Natural killer cell (primary cell): ENCODE measurements at regions not wholly inside any gene's neighbourhood (a gene's known extent, or its start where the extent isn't known, plus 50 kb on each side); places are given as distances from the start of the nearest gene placed in this dataset.

Experiments used
- ATAC-seq, 3 donors: fragments of 150-1000 bp in 2 of 3; fragments of 200-7000 bp in 1 of 3; cut with Tn5 transposase; 1 replicate in 1 of 3; 2 replicates in 2 of 3; pipeline ENCODE4 v1.10.0; 2021; ENCODE audit warnings: mild to moderate bottlenecking in 2 of 3, moderate library complexity in 2 of 3
- DNase-seq, 2 donors: peaks; one replicate each; pipeline versions ENCODE4 v3.0.0 to v3.0.0-alpha.2; 2013 to 2021; ENCODE audit warnings: mixed read lengths in 1 of 2
- H3K27ac ChIP-seq: one replicate; pipeline ENCODE4 v1.5.1; 2013; ENCODE audit warnings: mild to moderate bottlenecking, low read length
- H3K27me3 ChIP-seq: one replicate; pipeline ENCODE4 v1.6.1; 2013; ENCODE audit warnings: low read length; ENCODE audit not compliant: control insufficient read depth, insufficient read depth
- H3K36me3 ChIP-seq: one replicate; pipeline ENCODE4 v1.6.1; 2013; ENCODE audit warnings: low read length; ENCODE audit not compliant: control insufficient read depth, insufficient read depth
- H3K4me1 ChIP-seq: one replicate; pipeline ENCODE4 v1.6.1; 2013; ENCODE audit warnings: low read length; ENCODE audit not compliant: control insufficient read depth, insufficient read depth
- H3K4me3 ChIP-seq: one replicate; pipeline ENCODE4 v1.5.1; 2013; ENCODE audit warnings: low read length
- H3K9me3 ChIP-seq: one replicate; pipeline ENCODE4 v1.6.1; 2013; ENCODE audit warnings: low read length; ENCODE audit not compliant: control insufficient read depth, insufficient read depth
- H3K27ac Mint-ChIP-seq, 2 donors: one replicate each; pipeline ENCODE4 v1.8.0; 2022; ENCODE audit warnings: mild to moderate bottlenecking in 2 of 2, mixed read lengths in 2 of 2, moderate library complexity in 1 of 2
- H3K27me3 Mint-ChIP-seq, 2 donors: one replicate each; pipeline ENCODE4 v1.8.0; 2022; ENCODE audit warnings: low read depth in 2 of 2, mixed read lengths in 2 of 2
- H3K36me3 Mint-ChIP-seq: one replicate; pipeline ENCODE4 v1.8.0; 2022; ENCODE audit warnings: mixed read lengths
- H3K4me1 Mint-ChIP-seq, 2 donors: one replicate each; pipeline ENCODE4 v1.8.0; 2022; ENCODE audit warnings: mixed read lengths in 2 of 2
- H3K4me3 Mint-ChIP-seq: one replicate; pipeline ENCODE4 v1.8.0; 2022; ENCODE audit warnings: mild to moderate bottlenecking, moderate library complexity, mixed read lengths
- H3K9me3 Mint-ChIP-seq, 2 donors: one replicate each; pipeline ENCODE4 v1.8.0; 2022; ENCODE audit warnings: mixed read lengths in 2 of 2
- WGBS: methylation state at CpG from one replicate; pipeline ENCODE4 v1.1.7; 2013; ENCODE audit warnings: missing lambda C conversion rate; ENCODE audit not compliant: insufficient coverage; 5-methylcytosine and 5-hydroxymethylcytosine counted together
- intact Hi-C: fragments of 100-400 bp; cut with micrococcal nuclease; formaldehyde crosslinking; loops from one replicate; pipeline ENCODE4 v1.14.2; 2022
- TF ChIP-seq, protein P1 (sequence below): fragments of 200-600 bp; IDR thresholded peaks from one replicate; pipeline ENCODE4 v1.8.0; 2022; ENCODE audit warnings: antibody characterized with exemption

GRCh38 chr2:18781541-18782280 is 192.3 kb upstream of the NT5C1B start:
- Histone ChIP-seq H3K4me1 (no peaks in the 10 kb centered on the region), H3K4me3 (no peak overlapping the region), H3K27ac (no peak overlapping the region), H3K27me3 (no peaks in the 10 kb centered on the region), H3K36me3 (no peaks in the 10 kb centered on the region), H3K9me3 (peaks cover 1% of the 10 kb centered on the region)
- H3K27me3 Mint-ChIP-seq = no peaks in the 10 kb centered on the region
- H3K27ac Mint-ChIP-seq = no peak overlapping the region
- intact Hi-C loops = no loop called here
- peaks cover 7% of the 10 kb centered on the region for H3K36me3 Mint-ChIP-seq
- TF ChIP-seq, protein P1, sequence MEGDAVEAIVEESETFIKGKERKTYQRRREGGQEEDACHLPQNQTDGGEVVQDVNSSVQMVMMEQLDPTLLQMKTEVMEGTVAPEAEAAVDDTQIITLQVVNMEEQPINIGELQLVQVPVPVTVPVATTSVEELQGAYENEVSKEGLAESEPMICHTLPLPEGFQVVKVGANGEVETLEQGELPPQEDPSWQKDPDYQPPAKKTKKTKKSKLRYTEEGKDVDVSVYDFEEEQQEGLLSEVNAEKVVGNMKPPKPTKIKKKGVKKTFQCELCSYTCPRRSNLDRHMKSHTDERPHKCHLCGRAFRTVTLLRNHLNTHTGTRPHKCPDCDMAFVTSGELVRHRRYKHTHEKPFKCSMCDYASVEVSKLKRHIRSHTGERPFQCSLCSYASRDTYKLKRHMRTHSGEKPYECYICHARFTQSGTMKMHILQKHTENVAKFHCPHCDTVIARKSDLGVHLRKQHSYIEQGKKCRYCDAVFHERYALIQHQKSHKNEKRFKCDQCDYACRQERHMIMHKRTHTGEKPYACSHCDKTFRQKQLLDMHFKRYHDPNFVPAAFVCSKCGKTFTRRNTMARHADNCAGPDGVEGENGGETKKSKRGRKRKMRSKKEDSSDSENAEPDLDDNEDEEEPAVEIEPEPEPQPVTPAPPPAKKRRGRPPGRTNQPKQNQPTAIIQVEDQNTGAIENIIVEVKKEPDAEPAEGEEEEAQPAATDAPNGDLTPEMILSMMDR = no peak
- peaks cover 9 to 16% of the 10 kb centered on the region in 2 donors for H3K9me3 Mint-ChIP-seq
- no peak overlapping the region for H3K4me3 Mint-ChIP-seq
- H3K4me1 Mint-ChIP-seq = no peaks in the 10 kb centered on the region
- DNase-seq (no peak), ATAC-seq (no peak)
- WGBS = 100% methylated on average over 1 of the region's 1 CpG

GRCh38 chr2:18777250-18777812 is 188.0 kb upstream of the NT5C1B start:
- no peaks in the 10 kb centered on the region for H3K4me1 Mint-ChIP-seq
- H3K9me3 ChIP-seq = no peaks in the 10 kb centered on the region
- DNase-seq = no peak
- no peak overlapping the region for H3K27ac Mint-ChIP-seq
- TF ChIP-seq, protein P1 = no peak
- no peak overlapping the region for H3K27ac ChIP-seq
- H3K27me3 ChIP-seq = no peaks in the 10 kb centered on the region
- 20% methylated on average over 1 of the region's 2 CpGs for WGBS
- peaks cover 5% of the 10 kb centered on the region for H3K36me3 Mint-ChIP-seq
- H3K9me3 Mint-ChIP-seq = peaks cover 7 to 14% of the 10 kb centered on the region in 2 donors
- intact Hi-C loops = no loop called here
- no peaks in the 10 kb centered on the region for H3K27me3 Mint-ChIP-seq
- H3K4me1 ChIP-seq = no peaks in the 10 kb centered on the region
- no peak for ATAC-seq
- no peak overlapping the region for H3K4me3 Mint-ChIP-seq
- no peak overlapping the region for H3K4me3 ChIP-seq
- no peaks in the 10 kb centered on the region for H3K36me3 ChIP-seq

DNA sequence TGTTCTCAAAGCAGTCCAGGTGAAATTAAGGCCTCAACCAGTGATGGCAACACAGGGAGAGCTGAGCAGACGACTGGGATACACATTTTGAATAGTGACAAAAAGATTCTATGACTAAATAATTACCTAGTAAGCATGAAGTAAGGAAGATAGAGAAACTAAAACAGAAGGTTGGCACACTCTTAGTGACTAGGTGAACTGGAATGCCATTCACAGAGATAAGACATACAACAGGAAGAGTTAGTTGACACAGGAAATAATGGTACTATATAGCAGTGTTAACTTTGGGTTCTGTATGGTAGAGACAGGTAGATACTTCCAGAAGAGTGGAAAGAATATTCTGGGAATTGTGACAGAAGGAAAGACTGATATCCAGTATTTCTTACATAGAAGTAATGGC is 181.8 kb upstream of the NT5C1B start:
- DNase-seq = no peak
- Histone ChIP-seq H3K27ac (no peak overlapping the region), H3K4me3 (no peak overlapping the region), H3K9me3 (peaks cover 3% of the 10 kb centered on the region), H3K36me3 (no peaks in the 10 kb centered on the region), H3K27me3 (no peaks in the 10 kb centered on the region), H3K4me1 (no peaks in the 10 kb centered on the region)
- TF ChIP-seq, protein P1 = no peak
- Mint-ChIP-seq H3K27me3 (no peaks in the 10 kb centered on the region), H3K4me3 (no peak overlapping the region), H3K36me3 (peaks cover 12% of the 10 kb centered on the region), H3K27ac (no peak overlapping the region), H3K9me3 (peaks cover 16 to 18% of the 10 kb centered on the region in 2 donors), H3K4me1 (no peaks in the 10 kb centered on the region)
- no peak for ATAC-seq
- WGBS = 67% methylated on average over 1 of the region's 1 CpG
- intact Hi-C loops = no loop called here
